Activated naive CD8-positive, alpha-beta T cell treated with anti-CD3 and anti-CD28 coated beads, Interleukin-2, amount 10 ng/mL, durations not matched to agents 7 days and 5 days (primary cell): ENCODE measurements at regions not wholly inside any gene's neighbourhood (a gene's known extent, or its start where the extent isn't known, plus 50 kb on each side); places are given as distances from the start of the nearest gene placed in this dataset.

Experiments used
- ATAC-seq: fragments of 150-1000 bp; cut with Tn5 transposase; one replicate; pipeline ENCODE4 v1.10.0; 2021; ENCODE audit warnings: low read depth, moderate library complexity
- POLR2A ChIA-PET: fragments of 350-600 bp; sonication (Branson Sonifier 250); formaldehyde crosslinking; loops from one replicate; lab custom pipeline; 2021; ENCODE audit warnings: antibody characterized with exemption; lab: Charles Lee
- DNase-seq: peaks from one replicate; pipeline ENCODE4 v3.0.0; 2021
- H3K27ac Mint-ChIP-seq: one replicate; pipeline ENCODE4 v1.8.0; 2022; ENCODE audit warnings: mild to moderate bottlenecking, mixed read lengths
- H3K27me3 Mint-ChIP-seq: one replicate; pipeline ENCODE4 v1.8.0; 2022; ENCODE audit warnings: mild to moderate bottlenecking, moderate library complexity, mixed read lengths
- H3K36me3 Mint-ChIP-seq: one replicate; pipeline ENCODE4 v1.8.0; 2021; ENCODE audit warnings: mild to moderate bottlenecking, mixed read lengths
- H3K4me1 Mint-ChIP-seq: one replicate; pipeline ENCODE4 v1.8.0; 2021; ENCODE audit warnings: mixed read lengths
- H3K4me3 Mint-ChIP-seq: one replicate; pipeline ENCODE4 v1.8.0; 2022; ENCODE audit warnings: mild to moderate bottlenecking, moderate library complexity, mixed read lengths
- H3K9me3 Mint-ChIP-seq: one replicate; pipeline ENCODE4 v1.8.0; 2021; ENCODE audit warnings: mixed read lengths

- POLR2A ChIA-PET = no interaction called here
These were observed 52.7 kb upstream of the CNEP1R1 start for GRCh38 chr16:49972280-49972679.

GRCh38 chr16:49972961-49973360 lies 52.1 kb upstream of the CNEP1R1 start:
- H3K27ac Mint-ChIP-seq = no peak overlapping the region
- H3K4me3 Mint-ChIP-seq = no peak overlapping the region
- POLR2A ChIA-PET = no interaction called here
- H3K36me3 Mint-ChIP-seq = no peaks in the 10 kb centered on the region
- DNase-seq = no peak
- ATAC-seq = no peak
- peaks cover 30% of the 10 kb centered on the region for H3K27me3 Mint-ChIP-seq
- no peaks in the 10 kb centered on the region for H3K9me3 Mint-ChIP-seq
- H3K4me1 Mint-ChIP-seq = no peaks in the 10 kb centered on the region

More at GRCh38 chr16:49972280-49972679, 52.7 kb upstream of the CNEP1R1 start:
- peaks cover 31% of the 10 kb centered on the region for H3K27me3 Mint-ChIP-seq
- ATAC-seq (no peak), DNase-seq (no peak)
- H3K36me3 Mint-ChIP-seq = no peaks in the 10 kb centered on the region
- H3K9me3 Mint-ChIP-seq = no peaks in the 10 kb centered on the region
- no peak overlapping the region for H3K27ac Mint-ChIP-seq
- no peaks in the 10 kb centered on the region for H3K4me1 Mint-ChIP-seq
- no peak overlapping the region for H3K4me3 Mint-ChIP-seq
